HepG2 (cell line): ENCODE measurements at regions not wholly inside any gene's neighbourhood (a gene's known extent, or its start where the extent isn't known, plus 50 kb on each side); places are given as distances from the start of the nearest gene placed in this dataset.

ENCODE experiments used
- ATAC-seq: fragments of 200-7000 bp; cut with Tn5 transposase; 3 replicates; pipeline ENCODE4 v1.9.1; 2020; ENCODE audit warnings: mild to moderate bottlenecking, moderate library complexity
- BruUV-seq: library from RNA; stranded (reverse); fragments of 400-500 nt; replicated peaks from 2 replicates; lab custom pipeline; 2021; lab: Mats Ljungman, UMichigan
- CTCF ChIA-PET: fragments of 300-600 bp; formaldehyde crosslinking; extraction: SDS; loops from one replicate; lab custom pipeline; 2021; ENCODE audit warnings: low total read pairs, inconsistent platforms, low intra/inter-chr PET ratio; lab: Yijun Ruan, JAX
- POLR2A ChIA-PET: fragments of 350-600 bp; sonication (Branson Sonifier 250); formaldehyde crosslinking; loops from one replicate; lab custom pipeline; 2020; ENCODE audit warnings: antibody characterized with exemption, inconsistent platforms; lab: Yijun Ruan, JAX
- DNase-seq: peaks from one replicate; pipeline ENCODE4 v3.0.0-alpha.2; 2015; ENCODE audit warnings: low spot score
- FAIRE-seq: peaks from 3 replicates; lab custom pipeline; 2011; peaks lifted over from hg19 to GRCh38; lab: Jason Lieb, UNC
- H2AFZ ChIP-seq: one replicate; pipeline ENCODE4 v1.6.1; 2011; ENCODE audit warnings: low read length, inconsistent platforms
- H3K27ac ChIP-seq: fragments of 300-600 bp; 3 replicates; pipeline ENCODE4 v1.8.0; 2011; ENCODE audit warnings: mixed run types, mild to moderate bottlenecking, mixed read lengths, low read length, inconsistent platforms; ENCODE audit not compliant: insufficient read depth; ENCODE audit errors: extremely low read length
- H3K27me3 ChIP-seq, 2 experiments: fragments of 200-600 bp in 1 of 2; 2 replicates in 1 of 2; 3 replicates in 1 of 2; pipeline versions ENCODE4 v1.6.0 to v1.8.0; 2011; ENCODE audit warnings: low read length in 2 of 2, mild to moderate bottlenecking in 2 of 2, moderate library complexity in 2 of 2, inconsistent platforms in 1 of 2; ENCODE audit not compliant: insufficient read depth in 2 of 2, control insufficient read depth in 1 of 2
- H3K36me3 ChIP-seq, 2 experiments: fragments of 200-600 bp in 1 of 2; replicated peaks in 1 of 2; 2 replicates in 1 of 2; 3 replicates in 1 of 2; pipeline versions ENCODE4 v1.5.1 to v1.8.0; 2011; ENCODE audit warnings: low read length in 2 of 2, inconsistent platforms in 1 of 2; ENCODE audit not compliant: insufficient read depth in 2 of 2, control insufficient read depth in 1 of 2
- H3K4me1 ChIP-seq: 2 replicates; pipeline ENCODE4 v1.5.1; 2012; ENCODE audit warnings: low read length, inconsistent platforms; ENCODE audit not compliant: insufficient read depth
- H3K4me2 ChIP-seq: 2 replicates; pipeline ENCODE4 v1.6.0; 2011; ENCODE audit warnings: low read depth, low read length, inconsistent platforms
- H3K4me3 ChIP-seq, 3 experiments: fragments of 200-600 bp in 1 of 3; sonication (generic), shearing (Covaris generic) in 1 of 3; replicated peaks in 1 of 3; 2 replicates each; pipeline ENCODE4 v1.5.1; 2011 to 2016; ENCODE audit warnings: low read length in 3 of 3, inconsistent platforms in 2 of 3, low read depth in 2 of 3, mild to moderate bottlenecking in 2 of 3, control low read depth in 1 of 3, mixed read lengths in 1 of 3; ENCODE audit not compliant: insufficient read depth in 1 of 3
- H3K79me2 ChIP-seq: one replicate; pipeline ENCODE4 v1.6.1; 2011; ENCODE audit warnings: low read length, inconsistent platforms; ENCODE audit not compliant: insufficient read depth
- H3K9ac ChIP-seq: 2 replicates; pipeline ENCODE4 v1.6.0; 2011; ENCODE audit warnings: mild to moderate bottlenecking, low read depth, low read length, inconsistent platforms; ENCODE audit not compliant: insufficient read depth
- H3K9me3 ChIP-seq: 2 replicates; pipeline ENCODE4 v1.5.1; 2012; ENCODE audit warnings: mild to moderate bottlenecking, low read length
- H4K20me1 ChIP-seq: 2 replicates; pipeline ENCODE4 v1.6.0; 2011; ENCODE audit warnings: inconsistent platforms, mild to moderate bottlenecking, low read length, moderate library complexity; ENCODE audit not compliant: insufficient read depth
- WGBS: methylation state at CpG from one replicate; pipeline ENCODE4 v1.1.6; 2017; ENCODE audit warnings: low lambda C conversion rate; 5-methylcytosine and 5-hydroxymethylcytosine counted together
- in situ Hi-C: cut with HindIII; loops from 2 replicates; pipeline ENCODE4 v1.10.0; 2017; ENCODE audit warnings: low pct_unique_long_range_greater_than_20kb; ENCODE audit not compliant: extremely low pct_ligation_motif_present
- intact Hi-C: fragments of 100-400 bp; cut with micrococcal nuclease; formaldehyde crosslinking; loops from one replicate; pipeline ENCODE4 v1.10.0; 2022; ENCODE audit not compliant: unreplicated experiment
- TF ChIP-seq, protein P1 (sequence below): sonication (generic); formaldehyde crosslinking; IDR thresholded peaks from 2 replicates; pipeline ENCODE4 v1.5.0; 2020; ENCODE audit warnings: mild to moderate bottlenecking, missing genetic modification reagents
- TF ChIP-seq, protein P2 (sequence below): sonication (generic); formaldehyde crosslinking; IDR thresholded peaks from 2 replicates; pipeline ENCODE4 v1.4.0; 2020; ENCODE audit warnings: missing genetic modification reagents

- TF ChIP-seq, protein P1, sequence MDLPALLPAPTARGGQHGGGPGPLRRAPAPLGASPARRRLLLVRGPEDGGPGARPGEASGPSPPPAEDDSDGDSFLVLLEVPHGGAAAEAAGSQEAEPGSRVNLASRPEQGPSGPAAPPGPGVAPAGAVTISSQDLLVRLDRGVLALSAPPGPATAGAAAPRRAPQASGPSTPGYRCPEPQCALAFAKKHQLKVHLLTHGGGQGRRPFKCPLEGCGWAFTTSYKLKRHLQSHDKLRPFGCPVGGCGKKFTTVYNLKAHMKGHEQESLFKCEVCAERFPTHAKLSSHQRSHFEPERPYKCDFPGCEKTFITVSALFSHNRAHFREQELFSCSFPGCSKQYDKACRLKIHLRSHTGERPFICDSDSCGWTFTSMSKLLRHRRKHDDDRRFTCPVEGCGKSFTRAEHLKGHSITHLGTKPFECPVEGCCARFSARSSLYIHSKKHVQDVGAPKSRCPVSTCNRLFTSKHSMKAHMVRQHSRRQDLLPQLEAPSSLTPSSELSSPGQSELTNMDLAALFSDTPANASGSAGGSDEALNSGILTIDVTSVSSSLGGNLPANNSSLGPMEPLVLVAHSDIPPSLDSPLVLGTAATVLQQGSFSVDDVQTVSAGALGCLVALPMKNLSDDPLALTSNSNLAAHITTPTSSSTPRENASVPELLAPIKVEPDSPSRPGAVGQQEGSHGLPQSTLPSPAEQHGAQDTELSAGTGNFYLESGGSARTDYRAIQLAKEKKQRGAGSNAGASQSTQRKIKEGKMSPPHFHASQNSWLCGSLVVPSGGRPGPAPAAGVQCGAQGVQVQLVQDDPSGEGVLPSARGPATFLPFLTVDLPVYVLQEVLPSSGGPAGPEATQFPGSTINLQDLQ (CRISPR knock-in tag) = no peak
Measured at GRCh38 chrX:148204195-148204594, 223.1 kb downstream of the FMR1NB start (continued).

DNA sequence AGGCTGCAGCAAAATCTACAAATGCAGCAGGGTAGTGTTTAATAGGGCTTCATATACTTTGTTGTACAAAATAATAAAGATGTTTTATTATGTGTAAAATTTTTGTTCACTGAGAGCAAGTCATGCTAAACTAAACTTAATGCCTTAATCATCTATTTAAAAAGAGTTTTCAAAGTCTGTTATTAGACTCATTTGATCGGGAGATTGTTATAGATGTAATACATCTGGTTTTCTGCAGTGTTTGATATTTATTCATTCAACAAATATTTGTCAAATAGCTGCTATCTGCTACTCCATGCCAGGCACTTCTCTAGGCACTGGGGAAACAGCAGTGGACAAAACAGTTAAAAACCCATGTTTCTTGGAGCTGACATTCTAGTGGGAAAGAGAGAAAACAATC lies 233.6 kb downstream of the FMR1NB start:
- Histone ChIP-seq H3K4me1 (no peaks in the 10 kb centered on the region), H3K27ac (no peak overlapping the region), H3K9me3 (no peaks in the 10 kb centered on the region), H2AFZ (no peak overlapping the region), H3K36me3 (no peaks in the 10 kb centered on the region), H3K4me3 (no peak overlapping the region), H4K20me1 (no peaks in the 10 kb centered on the region), H3K27me3 (no peaks in the 10 kb centered on the region), H3K79me2 (no peaks in the 10 kb centered on the region), H3K9ac (no peak overlapping the region), H3K4me2 (no peak overlapping the region)
- WGBS = 0% methylated on average over 1 of the region's 1 CpG
- ATAC-seq (no peak), FAIRE-seq (no peak), DNase-seq (no peak)
- ChIA-PET CTCF (no interaction called here), POLR2A (no interaction called here)
- TF ChIP-seq, protein P2, sequence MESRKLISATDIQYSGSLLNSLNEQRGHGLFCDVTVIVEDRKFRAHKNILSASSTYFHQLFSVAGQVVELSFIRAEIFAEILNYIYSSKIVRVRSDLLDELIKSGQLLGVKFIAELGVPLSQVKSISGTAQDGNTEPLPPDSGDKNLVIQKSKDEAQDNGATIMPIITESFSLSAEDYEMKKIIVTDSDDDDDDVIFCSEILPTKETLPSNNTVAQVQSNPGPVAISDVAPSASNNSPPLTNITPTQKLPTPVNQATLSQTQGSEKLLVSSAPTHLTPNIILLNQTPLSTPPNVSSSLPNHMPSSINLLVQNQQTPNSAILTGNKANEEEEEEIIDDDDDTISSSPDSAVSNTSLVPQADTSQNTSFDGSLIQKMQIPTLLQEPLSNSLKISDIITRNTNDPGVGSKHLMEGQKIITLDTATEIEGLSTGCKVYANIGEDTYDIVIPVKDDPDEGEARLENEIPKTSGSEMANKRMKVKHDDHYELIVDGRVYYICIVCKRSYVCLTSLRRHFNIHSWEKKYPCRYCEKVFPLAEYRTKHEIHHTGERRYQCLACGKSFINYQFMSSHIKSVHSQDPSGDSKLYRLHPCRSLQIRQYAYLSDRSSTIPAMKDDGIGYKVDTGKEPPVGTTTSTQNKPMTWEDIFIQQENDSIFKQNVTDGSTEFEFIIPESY (CRISPR knock-in tag) = no peak
- no TSS peak for BruUV-seq
- in situ Hi-C loops (no loop called here), intact Hi-C loops (no loop called here)
